Fibroblast of lung (primary cell): ENCODE measurements at regions not wholly inside any gene's neighbourhood (a gene's known extent, or its start where the extent isn't known, plus 50 kb on each side); places are given as distances from the start of the nearest gene placed in this dataset.

ENCODE experiments used
- EZH2 ChIP-seq: IDR thresholded peaks from 2 replicates; pipeline ENCODE4 v1.5.1; 2012; ENCODE audit warnings: low read length, control low read depth, mild to moderate bottlenecking; ENCODE audit errors: missing control alignments
- TF ChIP-seq, protein P1 (sequence below), 2 donors: IDR thresholded peaks in 1 of 2; conservative IDR thresholded peaks in 1 of 2; 1 replicate in 1 of 2; 2 replicates in 1 of 2; pipeline ENCODE4 v1.5.1; 2011 to 2012; ENCODE audit warnings: low read length in 2 of 2, control low read depth in 1 of 2, inconsistent platforms in 1 of 2, low read depth in 1 of 2, mild to moderate bottlenecking in 1 of 2

DNA sequence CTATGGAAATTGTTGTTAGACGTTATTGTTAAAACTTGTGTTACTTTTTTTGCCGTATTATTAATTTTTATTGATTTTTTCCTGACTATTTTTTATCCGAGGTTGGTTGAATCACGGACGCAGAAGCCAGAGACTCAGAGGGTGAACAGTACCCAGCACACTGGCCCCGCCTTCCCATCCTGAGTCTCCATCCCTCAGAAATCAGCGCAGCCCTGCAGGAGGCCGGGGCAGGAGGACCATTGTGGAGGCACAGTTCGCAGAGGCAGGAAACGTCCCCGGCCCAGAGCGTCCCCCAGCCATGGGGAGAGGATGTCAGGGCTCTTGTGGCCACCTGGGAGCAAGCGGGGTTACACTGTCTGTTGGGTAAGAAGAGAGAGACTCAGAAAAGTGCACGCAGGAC, 843.0 kb downstream of the BRD1 start:
- no peak for TF ChIP-seq EZH2
- TF ChIP-seq, protein P1, sequence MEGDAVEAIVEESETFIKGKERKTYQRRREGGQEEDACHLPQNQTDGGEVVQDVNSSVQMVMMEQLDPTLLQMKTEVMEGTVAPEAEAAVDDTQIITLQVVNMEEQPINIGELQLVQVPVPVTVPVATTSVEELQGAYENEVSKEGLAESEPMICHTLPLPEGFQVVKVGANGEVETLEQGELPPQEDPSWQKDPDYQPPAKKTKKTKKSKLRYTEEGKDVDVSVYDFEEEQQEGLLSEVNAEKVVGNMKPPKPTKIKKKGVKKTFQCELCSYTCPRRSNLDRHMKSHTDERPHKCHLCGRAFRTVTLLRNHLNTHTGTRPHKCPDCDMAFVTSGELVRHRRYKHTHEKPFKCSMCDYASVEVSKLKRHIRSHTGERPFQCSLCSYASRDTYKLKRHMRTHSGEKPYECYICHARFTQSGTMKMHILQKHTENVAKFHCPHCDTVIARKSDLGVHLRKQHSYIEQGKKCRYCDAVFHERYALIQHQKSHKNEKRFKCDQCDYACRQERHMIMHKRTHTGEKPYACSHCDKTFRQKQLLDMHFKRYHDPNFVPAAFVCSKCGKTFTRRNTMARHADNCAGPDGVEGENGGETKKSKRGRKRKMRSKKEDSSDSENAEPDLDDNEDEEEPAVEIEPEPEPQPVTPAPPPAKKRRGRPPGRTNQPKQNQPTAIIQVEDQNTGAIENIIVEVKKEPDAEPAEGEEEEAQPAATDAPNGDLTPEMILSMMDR (conservative IDR thresholded peaks at IDR 0.05 in 1 of 2, IDR thresholded peaks at IDR 0.05 in 1 of 2; ENCODE audit: low read depth in 1 of 2, low read length in 2 of 2), result no peak
